ENCODE measurements at regions not wholly inside any gene's neighbourhood (a gene's known extent, or its start where the extent isn't known, plus 50 kb on each side); places are given as distances from the start of the nearest gene placed in this dataset.

DNA sequence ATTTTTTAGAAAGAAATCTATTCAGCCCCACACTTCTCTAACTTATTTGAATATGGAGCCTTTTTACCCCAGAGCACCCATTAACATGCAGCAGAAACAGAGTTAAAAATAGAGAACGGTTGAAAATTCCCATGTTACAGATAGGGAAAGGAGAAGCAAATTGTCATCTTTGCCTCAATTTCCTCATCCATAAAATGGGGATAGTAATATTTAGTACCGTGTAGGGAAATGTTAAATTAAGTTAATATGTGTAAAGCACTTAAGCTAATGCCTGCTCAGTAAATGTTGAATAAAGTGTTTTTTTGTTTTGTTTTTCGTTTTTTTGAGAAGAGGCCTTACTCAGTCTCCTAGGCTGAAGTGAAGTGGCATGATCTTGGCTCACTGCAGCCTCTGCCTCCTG is 50.3 kb downstream of the NAV1 start:
- Histone ChIP-seq H3K36me3 (ENCODE audit: control insufficient read depth in 4 of 4, insufficient read depth in 3 of 4, low read depth in 1 of 4, low read length in 3 of 4) (no peaks in the 10 kb centered on the region), H3K27ac (ENCODE audit: low read depth in 1 of 2, low read length in 2 of 2) (no peak overlapping the region), H3K27me3 (ENCODE audit: control insufficient read depth in 4 of 4, insufficient read depth in 4 of 4, low read length in 3 of 4) (no peaks in the 10 kb centered on the region), H3K9ac (ENCODE audit: low read depth in 1 of 2, low read length in 2 of 2) (no peak overlapping the region), H3K9me3 (ENCODE audit: control insufficient read depth in 4 of 4, low read length in 3 of 4) (no peaks in the 10 kb centered on the region), H3K4me1 (ENCODE audit: control insufficient read depth in 4 of 4, insufficient read depth in 4 of 4, low read length in 3 of 4) (peaks cover 0 to 3% (median 0%) of the 10 kb centered on the region in 4 donors), H3K4me3 (ENCODE audit: low read depth in 1 of 3, low read length in 3 of 3) (no peak overlapping the region)
- WGBS: 89% methylated on average over 3 of the region's 3 CpGs
- DNase-seq (ENCODE audit: low spot score): no peak
- TF ChIP-seq, protein P1, sequence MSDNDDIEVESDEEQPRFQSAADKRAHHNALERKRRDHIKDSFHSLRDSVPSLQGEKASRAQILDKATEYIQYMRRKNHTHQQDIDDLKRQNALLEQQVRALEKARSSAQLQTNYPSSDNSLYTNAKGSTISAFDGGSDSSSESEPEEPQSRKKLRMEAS (IDR thresholded peaks at IDR 0.05): no peak
- TF ChIP-seq HNF4G (IDR thresholded peaks at IDR 0.05): no peak
- TF ChIP-seq YY1 (IDR thresholded peaks at IDR 0.05): no peak
- TF ChIP-seq HNF4A (conservative IDR thresholded peaks at IDR 0.05): no peak
- TF ChIP-seq RXRA (IDR thresholded peaks at IDR 0.05): no peak
- TF ChIP-seq FOXA2 (IDR thresholded peaks at IDR 0.05): no peak
- no peak for TF ChIP-seq SP1 (IDR thresholded peaks at IDR 0.05)
- no peak for TF ChIP-seq GABPA (IDR thresholded peaks at IDR 0.05 in 1 of 2, conservative IDR thresholded peaks at IDR 0.05 in 1 of 2)
- no peak for TF ChIP-seq RAD21 (IDR thresholded peaks at IDR 0.05)
- TF ChIP-seq EGR1 (IDR thresholded peaks at IDR 0.05; ENCODE audit: low read depth in 2 of 2): no peak
- TF ChIP-seq, protein P2, sequence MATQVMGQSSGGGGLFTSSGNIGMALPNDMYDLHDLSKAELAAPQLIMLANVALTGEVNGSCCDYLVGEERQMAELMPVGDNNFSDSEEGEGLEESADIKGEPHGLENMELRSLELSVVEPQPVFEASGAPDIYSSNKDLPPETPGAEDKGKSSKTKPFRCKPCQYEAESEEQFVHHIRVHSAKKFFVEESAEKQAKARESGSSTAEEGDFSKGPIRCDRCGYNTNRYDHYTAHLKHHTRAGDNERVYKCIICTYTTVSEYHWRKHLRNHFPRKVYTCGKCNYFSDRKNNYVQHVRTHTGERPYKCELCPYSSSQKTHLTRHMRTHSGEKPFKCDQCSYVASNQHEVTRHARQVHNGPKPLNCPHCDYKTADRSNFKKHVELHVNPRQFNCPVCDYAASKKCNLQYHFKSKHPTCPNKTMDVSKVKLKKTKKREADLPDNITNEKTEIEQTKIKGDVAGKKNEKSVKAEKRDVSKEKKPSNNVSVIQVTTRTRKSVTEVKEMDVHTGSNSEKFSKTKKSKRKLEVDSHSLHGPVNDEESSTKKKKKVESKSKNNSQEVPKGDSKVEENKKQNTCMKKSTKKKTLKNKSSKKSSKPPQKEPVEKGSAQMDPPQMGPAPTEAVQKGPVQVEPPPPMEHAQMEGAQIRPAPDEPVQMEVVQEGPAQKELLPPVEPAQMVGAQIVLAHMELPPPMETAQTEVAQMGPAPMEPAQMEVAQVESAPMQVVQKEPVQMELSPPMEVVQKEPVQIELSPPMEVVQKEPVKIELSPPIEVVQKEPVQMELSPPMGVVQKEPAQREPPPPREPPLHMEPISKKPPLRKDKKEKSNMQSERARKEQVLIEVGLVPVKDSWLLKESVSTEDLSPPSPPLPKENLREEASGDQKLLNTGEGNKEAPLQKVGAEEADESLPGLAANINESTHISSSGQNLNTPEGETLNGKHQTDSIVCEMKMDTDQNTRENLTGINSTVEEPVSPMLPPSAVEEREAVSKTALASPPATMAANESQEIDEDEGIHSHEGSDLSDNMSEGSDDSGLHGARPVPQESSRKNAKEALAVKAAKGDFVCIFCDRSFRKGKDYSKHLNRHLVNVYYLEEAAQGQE (IDR thresholded peaks at IDR 0.05): no peak

DNA sequence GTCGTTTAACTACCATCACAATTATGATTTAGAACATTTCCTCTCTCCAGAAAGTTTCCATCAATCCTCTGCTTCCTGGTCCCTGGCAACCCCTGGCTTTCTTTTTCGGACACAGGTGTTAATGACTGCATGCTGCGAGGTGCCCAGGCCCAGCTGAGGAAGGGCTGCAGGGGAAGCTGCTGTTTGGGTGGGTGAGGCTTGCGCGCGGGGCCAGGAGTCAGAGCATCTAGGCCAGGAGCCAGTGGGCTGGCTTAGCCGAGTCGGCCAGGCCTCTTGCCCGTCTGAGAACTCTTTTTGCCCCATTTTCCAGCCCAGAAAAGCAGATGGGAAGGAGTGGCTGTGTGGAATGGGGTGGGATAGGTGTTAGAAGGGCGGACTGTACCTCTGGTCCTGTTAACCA is 51.5 kb downstream of the NAV1 start:
- WGBS: 89% methylated on average over 10 of the region's 10 CpGs
- TF ChIP-seq, protein P3, sequence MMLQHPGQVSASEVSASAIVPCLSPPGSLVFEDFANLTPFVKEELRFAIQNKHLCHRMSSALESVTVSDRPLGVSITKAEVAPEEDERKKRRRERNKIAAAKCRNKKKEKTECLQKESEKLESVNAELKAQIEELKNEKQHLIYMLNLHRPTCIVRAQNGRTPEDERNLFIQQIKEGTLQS (IDR thresholded peaks at IDR 0.05): no peak
- TF ChIP-seq JUND (IDR thresholded peaks at IDR 0.05) (no peak), RAD21 (IDR thresholded peaks at IDR 0.05) (no peak), NR2F2 (IDR thresholded peaks at IDR 0.05) (no peak), FOXA1 (IDR thresholded peaks at IDR 0.05) (no peak), GABPA (IDR thresholded peaks at IDR 0.05 in 1 of 2, conservative IDR thresholded peaks at IDR 0.05 in 1 of 2) (no peak), TAF1 (conservative IDR thresholded peaks at IDR 0.05) (no peak), HNF4G (IDR thresholded peaks at IDR 0.05) (no peak), YY1 (IDR thresholded peaks at IDR 0.05) (no peak), SP1 (IDR thresholded peaks at IDR 0.05) (no peak), FOXA2 (IDR thresholded peaks at IDR 0.05) (no peak)
- Histone ChIP-seq H3K27me3 (ENCODE audit: control insufficient read depth in 4 of 4, insufficient read depth in 4 of 4, low read length in 3 of 4) (no peaks in the 10 kb centered on the region), H3K27ac (ENCODE audit: low read depth in 1 of 2, low read length in 2 of 2) (no peak overlapping the region), H3K36me3 (ENCODE audit: control insufficient read depth in 4 of 4, insufficient read depth in 3 of 4, low read depth in 1 of 4, low read length in 3 of 4) (no peaks in the 10 kb centered on the region), H3K4me3 (ENCODE audit: low read depth in 1 of 3, low read length in 3 of 3) (no peak overlapping the region), H3K9ac (ENCODE audit: low read depth in 1 of 2, low read length in 2 of 2) (no peak overlapping the region), H3K9me3 (ENCODE audit: control insufficient read depth in 4 of 4, low read length in 3 of 4) (no peaks in the 10 kb centered on the region), H3K4me1 (ENCODE audit: control insufficient read depth in 4 of 4, insufficient read depth in 4 of 4, low read length in 3 of 4) (peaks cover 0 to 3% (median 0%) of the 10 kb centered on the region in 4 donors)
- DNase-seq (ENCODE audit: low spot score): no peak

DNA sequence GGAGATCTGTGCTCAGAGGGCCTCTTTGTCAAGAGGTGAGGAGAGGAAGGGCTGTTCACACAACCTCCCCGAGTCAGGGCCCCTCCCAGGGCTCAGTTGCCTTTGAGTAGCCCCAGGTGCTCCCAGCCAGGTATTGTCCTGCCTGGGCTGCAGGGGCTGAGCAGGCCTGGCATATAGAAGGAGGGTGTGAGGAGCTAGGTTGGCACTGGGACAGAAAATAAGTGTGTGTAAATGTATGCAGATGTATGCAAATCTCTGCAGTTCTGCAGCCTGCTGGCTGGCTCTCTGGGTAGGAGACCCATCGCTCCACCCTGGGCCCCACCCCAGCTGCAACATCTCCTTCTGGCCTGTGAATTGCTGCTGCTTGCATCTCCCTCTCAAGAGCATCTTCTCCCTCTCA is 52.4 kb downstream of the NAV1 start:
- no peaks in the 10 kb centered on the region for H3K27me3 ChIP-seq (ENCODE audit: control insufficient read depth in 4 of 4, insufficient read depth in 4 of 4, low read length in 3 of 4)
- DNase-seq (ENCODE audit: low spot score): no peak
- TF ChIP-seq, protein P4, sequence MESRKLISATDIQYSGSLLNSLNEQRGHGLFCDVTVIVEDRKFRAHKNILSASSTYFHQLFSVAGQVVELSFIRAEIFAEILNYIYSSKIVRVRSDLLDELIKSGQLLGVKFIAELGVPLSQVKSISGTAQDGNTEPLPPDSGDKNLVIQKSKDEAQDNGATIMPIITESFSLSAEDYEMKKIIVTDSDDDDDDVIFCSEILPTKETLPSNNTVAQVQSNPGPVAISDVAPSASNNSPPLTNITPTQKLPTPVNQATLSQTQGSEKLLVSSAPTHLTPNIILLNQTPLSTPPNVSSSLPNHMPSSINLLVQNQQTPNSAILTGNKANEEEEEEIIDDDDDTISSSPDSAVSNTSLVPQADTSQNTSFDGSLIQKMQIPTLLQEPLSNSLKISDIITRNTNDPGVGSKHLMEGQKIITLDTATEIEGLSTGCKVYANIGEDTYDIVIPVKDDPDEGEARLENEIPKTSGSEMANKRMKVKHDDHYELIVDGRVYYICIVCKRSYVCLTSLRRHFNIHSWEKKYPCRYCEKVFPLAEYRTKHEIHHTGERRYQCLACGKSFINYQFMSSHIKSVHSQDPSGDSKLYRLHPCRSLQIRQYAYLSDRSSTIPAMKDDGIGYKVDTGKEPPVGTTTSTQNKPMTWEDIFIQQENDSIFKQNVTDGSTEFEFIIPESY (IDR thresholded peaks at IDR 0.05): no peak
- TF ChIP-seq, protein P2 (IDR thresholded peaks at IDR 0.05): no peak
- no peak for TF ChIP-seq RXRA (IDR thresholded peaks at IDR 0.05)
- TF ChIP-seq, protein P3 (IDR thresholded peaks at IDR 0.05): no peak
- TF ChIP-seq HNF4G (IDR thresholded peaks at IDR 0.05): no peak
- TF ChIP-seq NR2F2 (IDR thresholded peaks at IDR 0.05): no peak
- no peaks in the 10 kb centered on the region for H3K9me3 ChIP-seq (ENCODE audit: control insufficient read depth in 4 of 4, low read length in 3 of 4)
- no peaks in the 10 kb centered on the region for H3K36me3 ChIP-seq (ENCODE audit: control insufficient read depth in 4 of 4, insufficient read depth in 3 of 4, low read depth in 1 of 4, low read length in 3 of 4)
- 85% methylated on average over 2 of the region's 2 CpGs for WGBS
- H3K9ac ChIP-seq (ENCODE audit: low read depth in 1 of 2, low read length in 2 of 2): no peak overlapping the region
- H3K4me1 ChIP-seq (ENCODE audit: control insufficient read depth in 4 of 4, insufficient read depth in 4 of 4, low read length in 3 of 4): peaks cover 0 to 3% (median 0%) of the 10 kb centered on the region in 4 donors
- H3K4me3 ChIP-seq (ENCODE audit: low read depth in 1 of 3, low read length in 3 of 3): no peak overlapping the region
- H3K27ac ChIP-seq (ENCODE audit: low read depth in 1 of 2, low read length in 2 of 2): no peak overlapping the region

All from liver (tissue), 7 donors.